Neural crest cell (in vitro differentiated cells): ENCODE measurements at regions not wholly inside any gene's neighbourhood (a gene's known extent, or its start where the extent isn't known, plus 50 kb on each side); places are given as distances from the start of the nearest gene placed in this dataset.

Experiments used
- DNase-seq: peaks from one replicate; pipeline ENCODE4 v3.0.0; 2021; ENCODE audit warnings: low read depth, mixed read lengths, low spot score
- H3K27ac Mint-ChIP-seq: one replicate; pipeline ENCODE4 v1.8.0; 2021; ENCODE audit warnings: mild to moderate bottlenecking, mixed read lengths; ENCODE audit not compliant: unreplicated experiment
- H3K27me3 Mint-ChIP-seq: 2 replicates; pipeline ENCODE4 v1.8.0; 2021; ENCODE audit warnings: low read depth, mild to moderate bottlenecking, mixed read lengths
- H3K36me3 Mint-ChIP-seq: 2 replicates; pipeline ENCODE4 v1.8.0; 2021; ENCODE audit warnings: low read depth, mild to moderate bottlenecking, mixed read lengths
- H3K4me1 Mint-ChIP-seq: 2 replicates; pipeline ENCODE4 v1.8.0; 2021; ENCODE audit warnings: mixed read lengths
- H3K4me3 Mint-ChIP-seq: one replicate; pipeline ENCODE4 v1.8.0; 2021; ENCODE audit warnings: mild to moderate bottlenecking, mixed read lengths
- H3K9me3 Mint-ChIP-seq: 2 replicates; pipeline ENCODE4 v1.8.0; 2021; ENCODE audit warnings: mixed read lengths
- CTCF ChIP-seq: fragments of 200-600 bp; sonication (generic); conservative IDR thresholded peaks from 2 replicates; pipeline ENCODE4 v1.5.0; 2021; ENCODE audit warnings: antibody characterized with exemption, mild to moderate bottlenecking

- H3K4me1 Mint-ChIP-seq = peaks cover 22% of the 10 kb centered on the region
- H3K27me3 Mint-ChIP-seq = no peaks in the 10 kb centered on the region
- peak overlapping the region; percentile 94 for H3K27ac Mint-ChIP-seq
- no peaks in the 10 kb centered on the region for H3K36me3 Mint-ChIP-seq
- no peaks in the 10 kb centered on the region for H3K9me3 Mint-ChIP-seq
- no peak for TF ChIP-seq CTCF
- H3K4me3 Mint-ChIP-seq = no peak overlapping the region
- no peak for DNase-seq
These were observed 87.5 kb upstream of the NRP1 start for GRCh38 chr10:33421789-33422462.

DNA sequence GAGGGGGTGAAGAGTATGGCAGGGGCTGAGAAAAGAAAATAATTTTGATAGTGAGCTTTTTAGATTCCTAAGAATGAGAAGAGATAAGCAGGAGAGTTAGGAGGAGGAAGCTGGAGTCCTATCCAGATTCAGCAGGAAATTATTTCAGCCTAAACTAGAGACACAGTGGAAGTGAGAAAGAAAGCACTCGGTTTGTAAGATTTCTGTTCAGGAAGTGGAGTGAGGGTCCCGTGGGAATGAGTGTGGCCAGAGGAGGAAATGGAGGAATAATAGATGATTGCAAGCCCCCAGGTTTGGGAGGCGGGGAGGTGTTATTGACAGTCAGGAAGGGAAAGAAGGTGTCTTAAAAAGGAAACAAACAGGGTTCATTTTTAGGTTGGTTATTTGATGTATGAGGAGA lies 84.8 kb upstream of the NRP1 start:
- Mint-ChIP-seq H3K9me3 (no peaks in the 10 kb centered on the region), H3K36me3 (no peaks in the 10 kb centered on the region), H3K4me1 (peaks cover 22% of the 10 kb centered on the region), H3K27me3 (no peaks in the 10 kb centered on the region), H3K27ac (peak overlapping the region; percentile 28), H3K4me3 (no peak overlapping the region)
- DNase-seq = no peak
- no peak for TF ChIP-seq CTCF

GRCh38 chr10:33418301-33418700 lies 83.8 kb upstream of the NRP1 start:
- Mint-ChIP-seq H3K4me3 (no peak overlapping the region), H3K36me3 (no peaks in the 10 kb centered on the region), H3K4me1 (peaks cover 17% of the 10 kb centered on the region), H3K27me3 (no peaks in the 10 kb centered on the region), H3K27ac (no peak overlapping the region), H3K9me3 (no peaks in the 10 kb centered on the region)
- TF ChIP-seq CTCF = no peak
- no peak for DNase-seq

DNA sequence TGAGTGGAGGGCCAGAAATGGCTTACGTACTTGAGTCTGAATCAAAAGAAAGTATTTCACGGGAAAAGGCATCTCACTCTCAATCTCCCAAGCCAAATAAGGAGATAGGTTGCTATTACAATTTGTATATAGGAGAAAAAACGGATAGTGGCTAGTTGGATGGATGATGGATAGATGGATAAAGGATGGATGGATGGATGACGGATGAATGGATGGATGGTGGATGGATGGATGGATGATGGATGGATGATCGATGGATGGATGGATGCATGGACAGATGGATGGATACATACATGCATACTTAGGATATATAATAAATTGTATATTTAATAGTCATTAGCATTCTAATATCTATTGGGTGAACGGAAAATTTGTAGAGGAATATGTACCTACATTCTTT lies 82.2 kb upstream of the NRP1 start:
- TF ChIP-seq CTCF = no peak
- no peak overlapping the region for H3K4me3 Mint-ChIP-seq
- no peak for DNase-seq
- H3K36me3 Mint-ChIP-seq = no peaks in the 10 kb centered on the region
- no peaks in the 10 kb centered on the region for H3K9me3 Mint-ChIP-seq
- H3K27ac Mint-ChIP-seq = no peak overlapping the region
- peaks cover 10% of the 10 kb centered on the region for H3K4me1 Mint-ChIP-seq
- no peaks in the 10 kb centered on the region for H3K27me3 Mint-ChIP-seq

DNA sequence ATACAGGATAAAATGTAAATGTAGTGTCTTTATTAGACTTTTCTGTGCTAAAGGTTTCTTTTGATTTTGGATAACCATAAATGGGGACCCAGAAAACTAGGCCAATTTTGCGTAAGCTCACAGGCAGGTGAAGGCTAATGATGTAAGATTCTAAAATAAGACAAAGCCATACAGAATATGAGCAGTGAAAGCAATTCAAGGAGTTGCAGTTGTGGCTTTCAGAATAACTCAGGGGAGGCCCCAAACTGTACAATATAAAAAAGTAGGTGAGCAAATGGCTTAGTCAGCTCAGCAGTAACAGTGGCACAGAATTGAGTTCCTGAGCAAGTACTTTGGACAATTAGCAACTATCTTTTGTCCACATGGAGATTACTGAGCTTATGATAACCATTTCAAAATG lies 81.7 kb upstream of the NRP1 start:
- Mint-ChIP-seq H3K36me3 (no peaks in the 10 kb centered on the region), H3K27me3 (no peaks in the 10 kb centered on the region), H3K9me3 (no peaks in the 10 kb centered on the region), H3K4me3 (no peak overlapping the region), H3K27ac (no peak overlapping the region), H3K4me1 (peaks cover 10% of the 10 kb centered on the region)
- TF ChIP-seq CTCF = no peak
- no peak for DNase-seq
